Activated naive CD8-positive, alpha-beta T cell treated with anti-CD3 and anti-CD28 coated beads, Interleukin-2, amount 10 ng/mL, durations not matched to agents 7 days and 5 days (primary cell): ENCODE measurements at regions not wholly inside any gene's neighbourhood (a gene's known extent, or its start where the extent isn't known, plus 50 kb on each side); places are given as distances from the start of the nearest gene placed in this dataset.
"Not testable (repeated sequence)": the region's sequence is repeated elsewhere in the genome, so short reads cannot be mapped to it uniquely, and the experiment has no call there.

Experiments used
- ATAC-seq: fragments of 150-1000 bp; cut with Tn5 transposase; one replicate; pipeline ENCODE4 v1.10.0; 2021; ENCODE audit warnings: low read depth, moderate library complexity
- POLR2A ChIA-PET: fragments of 350-600 bp; sonication (Branson Sonifier 250); formaldehyde crosslinking; loops from one replicate; lab custom pipeline; 2021; ENCODE audit warnings: antibody characterized with exemption; lab: Charles Lee
- DNase-seq: peaks from one replicate; pipeline ENCODE4 v3.0.0; 2021
- H3K27ac Mint-ChIP-seq: one replicate; pipeline ENCODE4 v1.8.0; 2022; ENCODE audit warnings: mild to moderate bottlenecking, mixed read lengths
- H3K27me3 Mint-ChIP-seq: one replicate; pipeline ENCODE4 v1.8.0; 2022; ENCODE audit warnings: mild to moderate bottlenecking, moderate library complexity, mixed read lengths
- H3K36me3 Mint-ChIP-seq: one replicate; pipeline ENCODE4 v1.8.0; 2021; ENCODE audit warnings: mild to moderate bottlenecking, mixed read lengths
- H3K4me1 Mint-ChIP-seq: one replicate; pipeline ENCODE4 v1.8.0; 2021; ENCODE audit warnings: mixed read lengths
- H3K4me3 Mint-ChIP-seq: one replicate; pipeline ENCODE4 v1.8.0; 2022; ENCODE audit warnings: mild to moderate bottlenecking, moderate library complexity, mixed read lengths
- H3K9me3 Mint-ChIP-seq: one replicate; pipeline ENCODE4 v1.8.0; 2021; ENCODE audit warnings: mixed read lengths

GRCh38 chr7:68770649-68771048 is 827.6 kb upstream of the AUTS2 start:
- H3K27me3 Mint-ChIP-seq: no peaks in the 10 kb centered on the region
- ATAC-seq: no peak
- H3K27ac Mint-ChIP-seq: no peak overlapping the region
- peaks cover 11% of the 10 kb centered on the region for H3K9me3 Mint-ChIP-seq
- no peak for DNase-seq
- H3K4me3 Mint-ChIP-seq: no peak overlapping the region
- POLR2A ChIA-PET: no interaction called here
- H3K4me1 Mint-ChIP-seq: no peaks in the 10 kb centered on the region
- no peaks in the 10 kb centered on the region for H3K36me3 Mint-ChIP-seq

GRCh38 chr7:68776326-68776725 is 821.9 kb upstream of the AUTS2 start:
- no peak for ATAC-seq
- Mint-ChIP-seq H3K36me3 (no peaks in the 10 kb centered on the region), H3K4me1 (no peaks in the 10 kb centered on the region), H3K27ac (no peak overlapping the region), H3K9me3 (peaks cover 11% of the 10 kb centered on the region), H3K4me3 (no peak overlapping the region), H3K27me3 (no peaks in the 10 kb centered on the region)
- DNase-seq: no peak
- POLR2A ChIA-PET: no interaction called here

DNA sequence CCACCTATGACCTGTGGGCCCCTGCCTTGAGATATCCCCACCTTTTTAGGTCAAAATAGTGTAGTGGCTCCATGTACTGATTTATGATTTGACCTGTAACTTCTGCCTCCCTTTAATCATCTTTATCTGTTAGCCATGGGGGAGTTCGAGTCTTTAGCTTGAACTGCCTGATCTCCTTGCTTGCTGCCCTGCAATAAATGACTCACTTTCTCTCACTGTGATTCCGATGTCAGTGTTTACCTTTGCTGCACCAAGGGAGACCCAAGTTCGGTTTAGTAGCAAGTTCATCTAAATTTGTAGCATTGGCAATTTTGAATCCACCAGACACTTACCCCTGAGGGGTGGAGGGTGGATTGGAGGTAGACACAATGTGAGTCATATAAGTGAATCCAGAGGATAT is 814.6 kb upstream of the AUTS2 start:
- POLR2A ChIA-PET: no interaction called here
- Mint-ChIP-seq H3K9me3 (peaks cover 13% of the 10 kb centered on the region), H3K4me1 (no peaks in the 10 kb centered on the region), H3K36me3 (no peaks in the 10 kb centered on the region), H3K27ac (no peak overlapping the region), H3K27me3 (no peaks in the 10 kb centered on the region), H3K4me3 (no peak overlapping the region)
- ATAC-seq: no peak
- DNase-seq: no peak

- Mint-ChIP-seq H3K4me1 (no peaks in the 10 kb centered on the region), H3K9me3 (peaks cover 12% of the 10 kb centered on the region), H3K4me3 (no peak overlapping the region), H3K36me3 (no peaks in the 10 kb centered on the region), H3K27ac (no peak overlapping the region), H3K27me3 (no peaks in the 10 kb centered on the region)
- POLR2A ChIA-PET: no interaction called here
- no peak for DNase-seq
- no peak for ATAC-seq
These were observed 813.2 kb upstream of the AUTS2 start for GRCh38 chr7:68785036-68785435.

DNA sequence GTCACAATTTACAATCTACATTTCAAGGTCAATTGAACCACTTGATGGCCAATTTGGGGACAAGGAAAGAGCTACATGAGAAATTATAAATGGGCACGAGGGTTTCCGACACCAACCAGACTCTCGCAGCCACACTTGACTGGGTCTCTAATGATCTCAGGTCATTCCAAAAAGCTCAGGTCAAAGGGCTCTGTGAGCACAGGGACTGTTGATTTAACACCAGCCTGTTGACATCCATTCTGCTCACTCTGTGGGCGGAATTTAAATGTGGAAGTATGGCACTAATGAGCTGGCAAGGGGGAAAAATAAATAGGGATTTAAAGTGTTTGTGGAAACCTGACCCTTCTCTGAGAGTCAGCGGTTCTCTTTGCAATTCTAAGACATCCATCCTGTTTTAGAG is 810.7 kb upstream of the AUTS2 start:
- no peaks in the 10 kb centered on the region for H3K27me3 Mint-ChIP-seq

GRCh38 chr7:68788529-68788928 is 809.7 kb upstream of the AUTS2 start:
- H3K27me3 Mint-ChIP-seq, H3K36me3 Mint-ChIP-seq, ATAC-seq, H3K27ac Mint-ChIP-seq, H3K4me1 Mint-ChIP-seq, H3K4me3 Mint-ChIP-seq, DNase-seq, POLR2A ChIA-PET: not testable (repeated sequence)
- H3K9me3 Mint-ChIP-seq: peaks cover 14% of the 10 kb centered on the region

More for the DNA sequence above, 810.7 kb upstream of the AUTS2 start:
- no peak overlapping the region for H3K27ac Mint-ChIP-seq
- H3K4me1 Mint-ChIP-seq: no peaks in the 10 kb centered on the region
- H3K36me3 Mint-ChIP-seq: no peaks in the 10 kb centered on the region
- no peak overlapping the region for H3K4me3 Mint-ChIP-seq
- DNase-seq (no peak), ATAC-seq (no peak)
- peaks cover 14% of the 10 kb centered on the region for H3K9me3 Mint-ChIP-seq
- POLR2A ChIA-PET: no interaction called here

DNA sequence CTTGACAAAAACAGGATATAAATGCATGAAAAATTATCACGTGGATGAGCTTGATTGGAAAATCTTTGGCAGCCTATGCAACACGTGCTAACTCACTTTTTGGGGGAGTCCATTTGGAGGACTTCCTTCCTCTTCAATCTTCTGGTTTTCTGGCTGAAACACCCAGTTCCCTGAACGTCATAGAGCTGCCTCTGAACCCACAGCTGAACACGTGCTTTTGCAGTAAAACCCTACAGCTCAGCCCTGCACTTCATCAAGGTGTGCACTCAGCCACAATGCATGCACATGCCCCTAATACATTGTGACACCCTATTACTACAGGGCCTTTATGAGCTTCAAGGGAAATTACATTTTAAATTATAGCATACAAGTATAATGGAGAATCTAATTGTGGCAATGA is 808.7 kb upstream of the AUTS2 start:
- no peaks in the 10 kb centered on the region for H3K27me3 Mint-ChIP-seq
- POLR2A ChIA-PET: no interaction called here
- no peak overlapping the region for H3K4me3 Mint-ChIP-seq
- no peak overlapping the region for H3K27ac Mint-ChIP-seq
- DNase-seq (no peak), ATAC-seq (no peak)
- H3K4me1 Mint-ChIP-seq: no peaks in the 10 kb centered on the region
- no peaks in the 10 kb centered on the region for H3K36me3 Mint-ChIP-seq
- peaks cover 13% of the 10 kb centered on the region for H3K9me3 Mint-ChIP-seq

DNA sequence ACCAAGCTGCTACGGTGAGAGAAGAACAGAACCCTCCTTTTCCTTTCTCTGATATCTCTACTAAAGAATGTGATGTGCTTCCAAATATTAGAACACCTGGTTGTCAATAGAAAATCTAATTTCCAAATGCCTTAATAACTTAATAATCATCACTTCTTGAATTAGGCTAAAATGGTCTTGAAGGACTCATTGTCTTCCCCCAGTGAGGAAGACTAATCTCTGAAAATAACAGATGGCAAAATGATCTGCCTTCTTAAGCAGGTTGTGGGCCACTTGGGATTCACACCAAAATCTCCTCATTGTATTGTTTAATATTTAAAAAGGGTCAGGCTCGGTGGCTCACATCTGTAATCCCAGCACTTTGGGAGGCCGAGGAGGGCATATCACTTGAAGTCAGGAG is 805.9 kb upstream of the AUTS2 start:
- DNase-seq (no peak), ATAC-seq (no peak)
- Mint-ChIP-seq H3K27me3 (no peaks in the 10 kb centered on the region), H3K4me1 (no peaks in the 10 kb centered on the region), H3K4me3 (no peak overlapping the region), H3K9me3 (peaks cover 14% of the 10 kb centered on the region), H3K27ac (no peak overlapping the region), H3K36me3 (no peaks in the 10 kb centered on the region)
- POLR2A ChIA-PET: no interaction called here

- DNase-seq: no peak
- POLR2A ChIA-PET: no interaction called here
- Mint-ChIP-seq H3K27me3 (no peaks in the 10 kb centered on the region), H3K27ac (no peak overlapping the region), H3K4me1 (no peaks in the 10 kb centered on the region), H3K36me3 (no peaks in the 10 kb centered on the region), H3K9me3 (peaks cover 9% of the 10 kb centered on the region), H3K4me3 (no peak overlapping the region)
- ATAC-seq: no peak
These were observed 804.8 kb upstream of the AUTS2 start for GRCh38 chr7:68793513-68793912.

DNA sequence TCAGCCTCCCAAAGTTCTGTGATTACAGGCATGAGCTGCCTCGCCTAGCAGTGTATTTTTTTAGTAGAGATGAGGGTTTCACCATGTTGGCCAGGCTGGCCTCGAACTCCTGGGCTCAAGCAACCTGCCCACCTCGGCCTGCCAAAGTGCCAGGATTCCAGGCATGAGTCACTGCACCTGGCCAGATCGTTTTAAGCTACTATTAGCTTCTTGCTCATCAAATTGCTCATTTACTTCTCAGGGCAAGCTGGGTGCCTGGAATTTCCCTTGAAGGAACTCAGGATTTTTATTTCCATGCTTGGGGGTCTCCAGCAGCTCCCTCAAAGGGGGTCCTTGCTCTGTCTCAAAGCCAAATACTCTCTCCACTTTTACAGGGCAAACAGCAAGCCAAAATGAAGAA is 798.0 kb upstream of the AUTS2 start:
- H3K27me3 Mint-ChIP-seq: no peaks in the 10 kb centered on the region
- no peak overlapping the region for H3K4me3 Mint-ChIP-seq
- no peaks in the 10 kb centered on the region for H3K4me1 Mint-ChIP-seq
- H3K36me3 Mint-ChIP-seq: no peaks in the 10 kb centered on the region
- H3K27ac Mint-ChIP-seq: no peak overlapping the region
- POLR2A ChIA-PET: no interaction called here
- DNase-seq (no peak), ATAC-seq (no peak)
- peaks cover 12% of the 10 kb centered on the region for H3K9me3 Mint-ChIP-seq

- Mint-ChIP-seq H3K4me3 (no peak overlapping the region), H3K9me3 (peaks cover 23% of the 10 kb centered on the region), H3K27ac (no peak overlapping the region), H3K27me3 (no peaks in the 10 kb centered on the region), H3K36me3 (no peaks in the 10 kb centered on the region), H3K4me1 (no peaks in the 10 kb centered on the region)
- DNase-seq (no peak), ATAC-seq (no peak)
- POLR2A ChIA-PET: no interaction called here
These were observed 793.1 kb upstream of the AUTS2 start for GRCh38 chr7:68805159-68805558.

DNA sequence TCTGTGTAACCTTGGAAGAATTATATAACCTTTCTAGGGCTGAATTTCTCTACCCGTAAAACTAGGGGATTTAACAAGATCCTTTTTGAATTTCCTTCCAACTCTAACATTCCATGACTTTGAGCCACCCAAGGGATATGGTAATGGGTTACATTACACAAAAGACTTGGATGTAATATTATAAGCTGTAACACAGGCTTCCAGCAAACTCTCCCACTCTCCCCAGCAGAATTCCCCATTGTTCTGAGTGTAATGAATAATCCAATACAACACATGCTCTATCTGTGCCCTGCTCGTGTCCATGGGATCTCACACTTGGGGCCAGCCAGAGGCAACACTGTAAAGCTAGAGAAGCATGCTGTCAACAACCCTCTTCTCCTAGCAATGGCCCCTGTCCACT is 790.6 kb upstream of the AUTS2 start:
- peaks cover 24% of the 10 kb centered on the region for H3K9me3 Mint-ChIP-seq
- POLR2A ChIA-PET: no interaction called here
- no peaks in the 10 kb centered on the region for H3K4me1 Mint-ChIP-seq
- no peak for ATAC-seq
- no peaks in the 10 kb centered on the region for H3K27me3 Mint-ChIP-seq
- no peak overlapping the region for H3K4me3 Mint-ChIP-seq
- no peaks in the 10 kb centered on the region for H3K36me3 Mint-ChIP-seq
- no peak overlapping the region for H3K27ac Mint-ChIP-seq
- no peak for DNase-seq

GRCh38 chr7:68813551-68814080 is 784.7 kb upstream of the AUTS2 start:
- DNase-seq (no peak), ATAC-seq (no peak)
- no peak overlapping the region for H3K27ac Mint-ChIP-seq
- H3K4me3 Mint-ChIP-seq: no peak overlapping the region
- H3K27me3 Mint-ChIP-seq: no peaks in the 10 kb centered on the region
- H3K36me3 Mint-ChIP-seq: no peaks in the 10 kb centered on the region
- POLR2A ChIA-PET: no interaction called here
- peaks cover 17% of the 10 kb centered on the region for H3K9me3 Mint-ChIP-seq
- H3K4me1 Mint-ChIP-seq: no peaks in the 10 kb centered on the region

GRCh38 chr7:68816491-68816890 is 781.8 kb upstream of the AUTS2 start:
- peaks cover 12% of the 10 kb centered on the region for H3K9me3 Mint-ChIP-seq
- no peaks in the 10 kb centered on the region for H3K36me3 Mint-ChIP-seq
- ATAC-seq: no peak
- no peak overlapping the region for H3K27ac Mint-ChIP-seq
- no peak overlapping the region for H3K4me3 Mint-ChIP-seq
- POLR2A ChIA-PET: no interaction called here
- H3K4me1 Mint-ChIP-seq: no peaks in the 10 kb centered on the region
- DNase-seq: no peak
- no peaks in the 10 kb centered on the region for H3K27me3 Mint-ChIP-seq

DNA sequence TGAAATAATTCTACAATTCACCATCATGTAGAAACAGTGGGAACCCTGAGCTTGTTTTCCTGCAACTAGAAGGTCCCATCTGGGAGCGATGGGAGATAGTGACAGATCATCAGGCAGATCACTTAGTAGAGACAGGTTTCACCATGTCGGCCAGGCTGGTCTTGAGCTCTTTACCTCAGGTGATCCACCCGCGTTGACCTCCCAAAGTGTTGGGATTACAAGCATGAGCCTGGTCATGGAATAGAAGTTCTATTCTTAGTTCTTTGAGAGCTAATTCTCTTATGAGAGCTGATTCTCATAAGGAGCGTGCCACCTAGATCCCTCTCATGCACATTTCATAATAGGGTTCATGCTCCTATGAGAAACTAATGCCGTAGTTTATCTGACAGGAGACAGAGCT is 778.0 kb upstream of the AUTS2 start:
- no peaks in the 10 kb centered on the region for H3K27me3 Mint-ChIP-seq
- POLR2A ChIA-PET: no interaction called here
- H3K4me1 Mint-ChIP-seq: no peaks in the 10 kb centered on the region
- H3K36me3 Mint-ChIP-seq: no peaks in the 10 kb centered on the region
- no peak overlapping the region for H3K4me3 Mint-ChIP-seq
- ATAC-seq (no peak), DNase-seq (no peak)
- peaks cover 13% of the 10 kb centered on the region for H3K9me3 Mint-ChIP-seq
- no peak overlapping the region for H3K27ac Mint-ChIP-seq
